SK-MEL-5 (cell line): ENCODE measurements at regions not wholly inside any gene's neighbourhood (a gene's known extent, or its start where the extent isn't known, plus 50 kb on each side); places are given as distances from the start of the nearest gene placed in this dataset.
"Not testable (repeated sequence)": the region's sequence is repeated elsewhere in the genome, so short reads cannot be mapped to it uniquely, and the experiment has no call there.

Experiments
- DNase-seq: peaks from one replicate; pipeline ENCODE4 v3.0.0-alpha.2; 2016; ENCODE audit warnings: low read depth, low spot score
- in situ Hi-C: cut with HindIII; loops from 2 replicates; pipeline ENCODE4 v1.10.0; 2016; ENCODE audit warnings: low sequenced_read_pairs, high pct_unique_total_duplicates, low pct_unique_long_range_greater_than_20kb

GRCh38 chr1:171397851-171398469 lies 84.0 kb downstream of the FMO4 start:
- no peak for DNase-seq
- in situ Hi-C loops: no loop called here

- in situ Hi-C loops: no loop called here
- no peak for DNase-seq
These were observed 81.9 kb upstream of the PRRC2C start for GRCh38 chr1:171403393-171403792.

- in situ Hi-C loops: no loop called here
- no peak for DNase-seq
These were observed 80.0 kb upstream of the PRRC2C start for GRCh38 chr1:171405391-171405714.

DNA sequence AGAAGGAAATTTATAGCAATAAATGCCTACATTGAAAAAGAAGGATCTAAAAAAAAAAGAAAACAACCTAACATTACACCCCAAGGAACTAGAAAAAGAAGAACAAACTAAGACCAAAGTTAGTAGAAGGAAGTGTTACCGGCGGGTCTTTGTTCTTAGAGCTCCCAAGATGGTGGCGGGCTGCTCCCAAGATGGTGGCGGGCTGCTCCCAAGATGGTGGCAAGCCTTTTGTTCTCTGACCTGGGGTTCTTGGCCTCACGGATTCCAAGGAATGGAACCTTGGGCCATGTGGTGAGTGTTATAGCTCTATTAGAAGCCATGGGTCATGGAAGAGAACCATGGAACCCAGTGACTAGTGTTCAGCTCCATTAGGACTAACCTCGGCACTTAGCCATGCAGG lies 71.8 kb upstream of the PRRC2C start:
- in situ Hi-C loops, DNase-seq: not testable (repeated sequence)

DNA sequence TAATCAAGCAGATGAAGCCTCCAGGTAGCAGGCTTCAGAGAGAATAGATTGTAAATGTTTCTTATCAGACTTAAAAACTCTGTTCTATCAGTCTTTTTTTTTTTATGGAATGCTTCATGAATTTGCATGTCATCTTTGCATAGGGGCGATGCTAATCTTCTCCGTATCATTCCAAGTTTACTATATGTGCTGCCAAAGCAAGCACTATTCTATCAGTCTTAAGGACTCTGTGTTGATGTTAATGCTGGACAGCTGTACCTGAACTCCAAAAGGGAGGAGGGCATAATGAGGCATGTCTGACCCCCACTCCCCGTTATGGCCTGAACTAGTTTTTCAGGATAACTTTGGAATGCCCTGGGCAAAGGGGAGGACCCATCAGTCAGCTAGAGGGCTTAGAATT lies 66.8 kb upstream of the PRRC2C start:
- DNase-seq: no peak
- in situ Hi-C loops: no loop called here

DNA sequence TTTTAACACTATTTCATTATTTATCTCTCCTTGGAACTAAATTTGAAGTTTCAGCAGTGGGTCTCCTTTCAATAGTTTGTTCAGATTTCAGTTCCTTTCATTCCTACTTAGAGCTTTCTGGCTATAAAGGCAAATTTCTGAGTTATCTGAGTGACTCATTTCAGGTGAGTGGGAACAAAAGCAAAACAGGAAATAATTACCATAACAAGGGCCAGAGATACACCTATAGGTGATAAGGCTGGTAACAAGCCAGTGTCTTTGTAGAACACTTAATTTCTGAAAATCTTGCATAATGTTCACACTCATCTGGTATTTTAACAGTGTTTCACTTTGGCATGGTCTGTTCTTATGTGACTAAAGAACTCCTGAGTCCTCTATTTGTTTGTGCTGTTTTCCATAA lies 64.5 kb upstream of the PRRC2C start:
- in situ Hi-C loops: no loop called here
- no peak for DNase-seq

- DNase-seq: no peak
- in situ Hi-C loops: no loop called here
These were observed 63.8 kb upstream of the PRRC2C start for GRCh38 chr1:171421413-171422020.

DNA sequence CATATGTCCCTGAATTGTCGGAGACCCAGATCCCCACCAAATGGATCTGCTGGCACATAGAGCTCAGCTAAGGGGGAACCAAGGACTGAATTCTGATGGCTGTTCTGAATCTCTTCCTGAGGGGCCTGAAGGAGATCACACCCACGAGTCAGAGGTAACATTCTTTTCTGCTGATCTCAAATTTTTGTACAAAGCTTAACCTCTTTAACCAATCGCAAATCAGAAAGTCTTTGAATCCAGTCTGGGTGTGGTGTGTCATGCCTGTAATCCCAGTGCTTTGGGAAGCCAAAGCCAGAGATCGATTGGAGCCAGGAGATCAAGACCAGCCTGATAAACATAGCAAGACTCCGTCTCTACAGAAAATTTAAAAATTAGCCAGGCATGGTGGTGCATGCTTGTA lies 62.8 kb upstream of the PRRC2C start:
- DNase-seq: no peak
- in situ Hi-C loops: no loop called here

- in situ Hi-C loops: no loop called here
- peak; percentile 13 for DNase-seq
These were observed 60.8 kb upstream of the PRRC2C start for GRCh38 chr1:171424494-171424893.

DNA sequence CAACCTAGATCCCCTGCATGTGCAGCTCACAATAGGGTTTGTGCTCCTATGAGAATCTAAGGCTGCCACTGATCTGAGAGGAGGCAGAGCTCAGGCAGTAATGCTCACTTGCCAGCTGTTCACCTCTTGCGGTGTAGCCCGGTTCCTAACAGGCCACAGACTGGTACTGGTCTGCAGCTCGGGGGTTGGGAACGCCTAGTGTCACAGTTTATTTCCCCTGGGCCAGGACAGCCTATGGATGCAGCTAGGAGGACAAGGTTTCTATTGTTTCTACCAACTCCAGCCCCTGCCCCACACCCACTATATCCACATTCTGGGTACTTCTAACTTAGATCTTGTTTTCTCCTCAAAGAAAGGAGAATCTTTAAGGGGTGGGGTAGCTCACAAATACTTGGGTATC lies 58.7 kb upstream of the PRRC2C start:
- DNase-seq: no peak
- in situ Hi-C loops: no loop called here

DNA sequence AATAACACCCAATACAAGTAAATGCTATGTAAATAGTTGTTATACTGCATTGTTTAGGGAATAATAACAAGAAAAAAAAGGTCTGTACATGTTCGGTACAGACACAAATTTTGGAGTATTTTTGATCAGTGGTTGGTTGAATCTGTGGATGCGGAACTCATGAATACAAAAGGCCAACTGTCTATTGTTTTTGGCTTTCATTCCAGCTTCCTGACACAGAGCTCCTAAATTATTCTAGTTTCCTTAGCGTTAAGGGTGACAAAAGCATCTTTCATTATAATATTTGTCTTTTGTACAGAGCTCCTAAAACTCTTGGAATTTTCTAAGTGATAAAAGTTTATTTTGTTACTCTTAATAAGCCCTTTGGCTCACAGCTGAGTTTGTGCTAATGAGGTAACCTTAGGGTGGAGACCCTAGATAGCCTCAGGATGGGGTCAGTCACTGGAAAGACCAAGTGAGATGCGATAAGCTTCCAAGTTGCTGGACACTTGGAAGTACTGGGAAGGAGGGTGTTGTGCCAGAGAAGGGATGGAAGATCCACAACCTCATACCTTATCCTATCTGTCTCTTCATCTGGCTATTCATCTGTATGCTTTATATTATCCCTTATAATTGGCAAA lies 57.4 kb upstream of the PRRC2C start:
- in situ Hi-C loops: no loop called here
- DNase-seq: no peak

GRCh38 chr1:171429137-171429536 lies 56.2 kb upstream of the PRRC2C start:
- DNase-seq: no peak
- in situ Hi-C loops: no loop called here

DNA sequence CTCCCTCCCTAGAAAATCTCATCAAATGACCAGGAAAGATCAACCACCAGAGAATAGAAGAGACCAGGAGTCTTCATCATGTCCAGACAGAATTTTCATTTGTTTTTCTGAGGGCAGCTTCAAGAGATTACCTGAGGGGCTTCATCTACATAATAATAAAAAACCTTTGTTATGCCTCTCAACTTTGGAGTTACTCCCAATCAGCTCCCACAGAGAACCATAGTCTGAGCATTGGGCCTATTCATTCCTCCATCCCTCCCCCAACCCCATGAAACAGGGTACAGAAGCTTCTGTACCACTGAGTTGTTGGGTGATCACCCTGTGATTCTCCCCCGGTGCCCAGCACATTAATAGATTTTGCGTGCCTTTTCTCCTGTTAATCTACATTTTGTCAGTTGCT lies 53.3 kb upstream of the PRRC2C start:
- DNase-seq: no peak
- in situ Hi-C loops: no loop called here

GRCh38 chr1:171432473-171432872 lies 52.9 kb upstream of the PRRC2C start:
- in situ Hi-C loops: no loop called here
- no peak for DNase-seq

- in situ Hi-C loops: no loop called here
- DNase-seq: no peak
These were observed 51.9 kb upstream of the PRRC2C start for GRCh38 chr1:171433451-171433850.

- in situ Hi-C loops: no loop called here
- no peak for DNase-seq
These were observed 50.5 kb upstream of the PRRC2C start for GRCh38 chr1:171434717-171435346.
